Ascending aorta (tissue), 2 donors: ENCODE measurements at regions not wholly inside any gene's neighbourhood (a gene's known extent, or its start where the extent isn't known, plus 50 kb on each side); places are given as distances from the start of the nearest gene placed in this dataset.

Experiments
- DNase-seq, 2 donors: peaks; one replicate each; pipeline ENCODE4 v3.0.0-alpha.2; 2019; ENCODE audit warnings: low spot score in 2 of 2
- H3K27ac ChIP-seq, 2 donors: fragments of 200-600 bp; sonication (generic); one replicate each; pipeline ENCODE4 v1.5.1; 2016 to 2017; ENCODE audit warnings: mild to moderate bottlenecking in 1 of 2
- H3K27me3 ChIP-seq: fragments of 200-600 bp; sonication (generic); one replicate; pipeline ENCODE4 v1.5.1; 2017
- H3K36me3 ChIP-seq, 2 donors: fragments of 200-600 bp; sonication (generic); one replicate each; pipeline ENCODE4 v1.5.1; 2016
- H3K4me1 ChIP-seq, 2 donors: fragments of 200-600 bp; sonication (generic); one replicate each; pipeline ENCODE4 v1.5.1; 2016 to 2017; ENCODE audit warnings: mild to moderate bottlenecking in 1 of 2
- H3K4me3 ChIP-seq, 2 donors: fragments of 200-600 bp; sonication (generic); one replicate each; pipeline ENCODE4 v1.5.1; 2016 to 2017; ENCODE audit warnings: mild to moderate bottlenecking in 1 of 2
- H3K9me3 ChIP-seq, 2 donors: fragments of 200-600 bp; sonication (generic); one replicate each; pipeline ENCODE4 v1.5.1; 2016
- CTCF ChIP-seq, 3 experiments: fragments of 200-600 bp in 2 of 3; fragments of 450-650 bp in 1 of 3; sonication (generic) in 2 of 3; IDR thresholded peaks; one replicate each; pipeline ENCODE4 v1.5.1; 2016 to 2019; ENCODE audit warnings: antibody characterized with exemption in 3 of 3, mild to moderate bottlenecking in 1 of 3, moderate library complexity in 1 of 3
- intact Hi-C: fragments of 100-400 bp; cut with DNase I; formaldehyde crosslinking; loops from one replicate; pipeline ENCODE4 v1.15.1; 2023

- H3K27me3 ChIP-seq, result no peaks in the 10 kb centered on the region
- intact Hi-C loops, result no loop called here
- TF ChIP-seq CTCF (IDR thresholded peaks at IDR 0.05), result no peak
Measured at GRCh38 chr2:144825331-144826020, 305.6 kb upstream of the ZEB2 start.

DNA sequence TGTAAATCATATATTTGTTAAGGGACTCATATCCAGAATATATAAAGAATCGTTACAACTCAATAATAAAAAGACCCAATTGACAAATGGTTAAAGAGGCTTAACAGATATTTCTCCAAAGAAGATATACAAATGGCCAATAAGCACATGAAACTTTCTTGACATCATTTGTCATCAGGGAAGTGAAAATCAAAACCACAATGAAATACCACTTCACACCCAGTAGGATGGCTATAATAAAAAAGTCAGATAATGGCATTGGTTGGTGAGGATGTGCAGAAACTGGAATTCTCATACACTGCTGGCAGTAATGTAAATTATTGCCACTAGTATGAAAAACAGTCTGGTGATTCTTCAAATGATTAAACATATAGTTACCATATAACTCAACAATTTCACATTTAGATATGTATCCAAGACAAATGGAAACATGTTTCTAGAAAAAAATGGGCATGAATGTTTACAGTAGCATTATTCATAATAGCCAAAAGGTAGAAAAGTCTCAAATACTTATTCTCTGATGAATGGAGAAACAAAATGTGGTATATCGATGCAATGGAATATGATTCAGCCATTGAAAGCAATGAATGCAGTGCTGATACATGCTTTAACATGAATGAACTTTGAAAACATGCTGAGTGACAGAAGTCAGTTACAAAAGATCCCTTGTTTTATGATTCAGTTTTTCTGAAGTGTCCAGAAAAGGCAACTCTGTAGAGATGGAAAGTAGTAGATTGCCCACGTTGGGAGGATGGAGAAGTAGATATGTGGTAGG is 304.6 kb upstream of the ZEB2 start:
- no peaks in the 10 kb centered on the region for H3K36me3 ChIP-seq
- no peak overlapping the region for H3K27ac ChIP-seq

More at GRCh38 chr2:144825331-144826020, 305.6 kb upstream of the ZEB2 start:
- no peak overlapping the region for H3K4me3 ChIP-seq
- H3K4me1 ChIP-seq, result no peaks in the 10 kb centered on the region
- no peak for DNase-seq
- H3K36me3 ChIP-seq, result no peaks in the 10 kb centered on the region
- peaks cover 0 to 6% of the 10 kb centered on the region in 2 donors for H3K9me3 ChIP-seq
- H3K27ac ChIP-seq, result no peak overlapping the region

GRCh38 chr2:144822966-144823365 is 303.0 kb upstream of the ZEB2 start:
- DNase-seq, result no peak
- intact Hi-C loops, result no loop called here
- no peak for TF ChIP-seq CTCF (IDR thresholded peaks at IDR 0.05)
- Histone ChIP-seq H3K4me3 (no peak overlapping the region), H3K36me3 (no peaks in the 10 kb centered on the region), H3K9me3 (peaks cover 0 to 7% of the 10 kb centered on the region in 2 donors), H3K27ac (no peak overlapping the region), H3K4me1 (no peaks in the 10 kb centered on the region), H3K27me3 (no peaks in the 10 kb centered on the region)

More for the DNA sequence above, 304.6 kb upstream of the ZEB2 start:
- no peak overlapping the region for H3K4me3 ChIP-seq
- intact Hi-C loops, result no loop called here
- no peaks in the 10 kb centered on the region for H3K27me3 ChIP-seq
- H3K9me3 ChIP-seq, result peaks cover 0 to 7% of the 10 kb centered on the region in 2 donors
- H3K4me1 ChIP-seq, result no peaks in the 10 kb centered on the region
- DNase-seq, result no peak
- TF ChIP-seq CTCF (IDR thresholded peaks at IDR 0.05), result no peak

- H3K27ac ChIP-seq, result no peak overlapping the region
- no peaks in the 10 kb centered on the region for H3K27me3 ChIP-seq
- no peaks in the 10 kb centered on the region for H3K9me3 ChIP-seq
- H3K4me3 ChIP-seq, result no peak overlapping the region
- intact Hi-C loops, result no loop called here
- H3K4me1 ChIP-seq, result no peaks in the 10 kb centered on the region
- TF ChIP-seq CTCF (IDR thresholded peaks at IDR 0.05), result no peak
- no peaks in the 10 kb centered on the region for H3K36me3 ChIP-seq
- no peak for DNase-seq
Measured at GRCh38 chr2:144812288-144812687, 292.4 kb upstream of the ZEB2 start.

- Histone ChIP-seq H3K4me1 (no peaks in the 10 kb centered on the region), H3K36me3 (no peaks in the 10 kb centered on the region), H3K9me3 (no peaks in the 10 kb centered on the region), H3K27me3 (no peaks in the 10 kb centered on the region), H3K4me3 (no peak overlapping the region), H3K27ac (no peak overlapping the region)
- intact Hi-C loops, result no loop called here
- no peak for TF ChIP-seq CTCF (IDR thresholded peaks at IDR 0.05)
- no peak for DNase-seq
Measured at GRCh38 chr2:144801766-144802165, 281.8 kb upstream of the ZEB2 start.
